GM19324 (cell line): ENCODE measurements at regions not wholly inside any gene's neighbourhood (a gene's known extent, or its start where the extent isn't known, plus 50 kb on each side); places are given as distances from the start of the nearest gene placed in this dataset.
"Not testable (repeated sequence)": the region's sequence is repeated elsewhere in the genome, so short reads cannot be mapped to it uniquely, and the experiment has no call there.

Source experiments
- ATAC-seq: cut with Tn5 transposase; IDR thresholded peaks from one replicate; pipeline ENCODE4 v1.9.1; 2021; ENCODE audit warnings: mild to moderate bottlenecking, moderate library complexity; ENCODE audit not compliant: unreplicated experiment, low FRiP score

GRCh38 chr1:168422203-168422847, 121.5 kb downstream of the XCL2 start:
- no peak for ATAC-seq

DNA sequence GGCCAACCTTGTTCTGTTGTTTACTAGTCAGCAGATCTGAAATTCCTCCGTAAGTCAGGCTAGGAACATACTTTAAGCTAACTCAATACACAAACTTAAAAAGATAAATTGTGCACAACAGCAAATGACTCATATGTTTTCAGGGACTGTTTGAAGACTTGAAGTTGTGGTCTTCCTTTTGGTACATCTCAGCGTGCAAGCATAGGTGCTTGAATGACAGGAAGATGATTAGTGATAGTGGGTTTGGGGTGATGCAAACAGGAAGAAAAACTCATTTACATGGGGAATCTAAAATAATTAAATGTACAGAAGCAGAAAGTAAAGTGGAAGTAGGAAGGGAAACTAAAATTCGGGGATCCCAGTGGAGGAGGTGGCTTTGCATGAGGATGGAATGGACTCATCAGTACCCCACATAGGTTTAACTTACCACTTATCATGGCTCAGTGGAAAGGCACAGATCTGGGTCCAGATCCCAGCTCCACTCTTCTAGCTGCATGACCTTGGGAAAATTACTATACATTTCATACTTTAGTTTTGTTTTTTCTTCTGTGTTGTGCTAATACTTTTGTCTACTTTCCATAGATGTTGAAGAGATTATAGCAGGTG, 122.3 kb downstream of the XCL2 start:
- no peak for ATAC-seq

DNA sequence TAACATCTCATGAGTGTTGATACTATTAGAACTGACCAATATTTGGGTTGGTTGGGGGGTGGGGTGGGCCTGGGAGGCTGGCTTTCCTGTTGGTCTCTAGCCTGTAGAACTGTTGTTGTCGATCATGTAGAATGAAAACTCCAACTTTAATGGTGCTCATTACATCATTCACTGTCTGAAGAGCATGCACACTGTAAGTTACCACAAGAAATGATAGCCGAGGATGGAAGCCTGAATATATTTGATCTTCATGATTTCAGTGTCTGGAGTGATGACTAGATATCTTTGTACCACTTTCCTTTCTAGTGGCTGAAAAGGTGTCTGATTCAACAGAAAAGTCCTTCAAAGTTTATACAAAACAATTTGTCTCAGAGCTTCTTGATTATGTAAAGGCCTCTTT, 123.6 kb downstream of the XCL2 start:
- no peak for ATAC-seq

- ATAC-seq: no peak
Observed at GRCh38 chr1:168419736-168420135, 124.1 kb downstream of the XCL2 start.

GRCh38 chr1:168416220-168416619, 127.6 kb downstream of the XCL2 start:
- no peak for ATAC-seq

DNA sequence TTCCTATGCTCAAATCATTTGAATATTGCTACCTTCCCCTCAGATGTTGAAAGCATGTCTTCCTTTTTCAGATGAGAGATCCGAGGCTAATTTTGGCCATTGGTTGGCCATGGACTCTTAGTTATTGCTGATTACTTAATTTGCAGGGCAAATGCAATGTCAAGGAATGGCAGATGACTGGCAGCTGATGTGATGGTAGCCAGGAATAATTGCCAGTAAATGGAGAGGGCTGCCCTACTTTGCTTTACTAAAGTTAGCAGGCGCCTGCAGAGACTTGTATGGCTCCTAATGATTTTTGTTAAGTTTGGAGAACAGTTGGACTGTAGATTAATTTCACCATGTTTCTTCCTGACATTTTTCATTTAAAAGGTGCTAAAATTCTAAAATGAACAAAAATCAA, 128.9 kb downstream of the XCL2 start:
- ATAC-seq: no peak

DNA sequence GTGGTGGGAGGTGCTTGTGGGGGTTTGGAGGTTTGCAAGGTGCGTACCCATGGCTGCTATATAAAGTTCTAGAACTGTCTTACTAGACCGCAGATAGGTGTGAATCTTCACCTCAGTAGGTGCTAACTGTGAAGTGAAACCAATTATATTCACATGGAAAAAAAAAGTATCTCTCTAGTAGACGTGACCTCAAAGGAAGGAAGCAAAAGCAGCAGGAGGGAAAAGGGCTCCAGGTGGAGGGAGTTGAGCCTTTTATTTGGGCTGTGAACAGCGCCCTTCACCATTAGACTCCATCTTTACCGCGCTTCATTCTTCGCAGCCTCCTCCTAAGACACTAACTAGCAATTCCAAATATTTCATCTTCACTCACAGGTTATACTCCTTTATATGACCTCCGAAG, 129.8 kb downstream of the TBX19 start:
- no peak for ATAC-seq

DNA sequence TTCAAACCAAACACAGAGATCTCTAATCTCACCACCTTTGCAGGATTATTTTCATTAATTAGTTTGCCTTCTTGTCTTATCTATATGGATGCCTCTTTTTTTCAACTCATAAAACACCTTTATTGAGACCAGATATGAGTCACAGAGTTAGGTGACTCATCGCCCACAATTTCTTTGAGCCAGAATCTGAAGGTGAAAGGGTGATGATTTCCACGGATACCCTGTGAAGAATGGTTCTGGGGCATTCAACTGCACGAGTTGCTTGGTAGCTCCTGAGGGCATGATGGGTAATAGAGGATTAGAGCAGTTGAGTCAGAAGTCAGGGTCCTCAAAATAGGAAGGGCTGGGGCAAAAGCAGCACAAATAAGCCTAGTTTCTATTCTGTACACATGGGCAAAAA, 128.2 kb downstream of the TBX19 start:
- ATAC-seq: no peak

- no peak for ATAC-seq
Observed at GRCh38 chr1:168408539-168408865, 127.8 kb downstream of the TBX19 start.

DNA sequence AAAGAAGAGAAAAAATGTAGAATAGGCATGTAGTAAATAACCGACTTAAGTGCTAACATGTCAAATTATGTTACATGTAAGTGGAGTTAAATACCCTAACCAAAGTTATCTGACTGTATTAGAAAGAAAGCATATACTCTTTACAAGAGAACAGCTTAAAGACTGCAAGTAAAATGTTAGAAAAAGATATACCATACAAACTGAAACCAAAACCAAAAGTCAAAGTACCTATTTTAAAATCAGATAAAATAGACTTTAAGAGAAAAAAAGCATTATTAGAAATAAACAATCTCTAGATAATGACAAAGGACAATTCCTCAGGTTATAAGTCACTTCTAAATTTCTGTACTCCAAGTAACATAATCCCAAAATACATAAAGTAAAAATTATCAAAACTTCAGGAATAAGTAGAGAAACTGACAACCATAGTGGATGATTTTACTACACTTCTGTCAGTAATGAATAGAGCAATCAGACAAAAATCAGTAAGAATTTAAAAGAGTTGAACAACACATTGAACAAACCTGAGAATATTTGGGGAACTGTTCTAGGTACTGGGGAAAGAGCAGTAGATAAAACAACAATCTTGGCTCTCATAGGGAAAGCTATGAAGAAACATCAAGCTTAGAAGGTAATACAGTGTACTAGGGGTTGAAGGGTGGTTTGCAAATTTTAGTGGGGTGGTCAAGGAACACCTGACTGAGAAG, 127.3 kb downstream of the TBX19 start:
- ATAC-seq: no peak

DNA sequence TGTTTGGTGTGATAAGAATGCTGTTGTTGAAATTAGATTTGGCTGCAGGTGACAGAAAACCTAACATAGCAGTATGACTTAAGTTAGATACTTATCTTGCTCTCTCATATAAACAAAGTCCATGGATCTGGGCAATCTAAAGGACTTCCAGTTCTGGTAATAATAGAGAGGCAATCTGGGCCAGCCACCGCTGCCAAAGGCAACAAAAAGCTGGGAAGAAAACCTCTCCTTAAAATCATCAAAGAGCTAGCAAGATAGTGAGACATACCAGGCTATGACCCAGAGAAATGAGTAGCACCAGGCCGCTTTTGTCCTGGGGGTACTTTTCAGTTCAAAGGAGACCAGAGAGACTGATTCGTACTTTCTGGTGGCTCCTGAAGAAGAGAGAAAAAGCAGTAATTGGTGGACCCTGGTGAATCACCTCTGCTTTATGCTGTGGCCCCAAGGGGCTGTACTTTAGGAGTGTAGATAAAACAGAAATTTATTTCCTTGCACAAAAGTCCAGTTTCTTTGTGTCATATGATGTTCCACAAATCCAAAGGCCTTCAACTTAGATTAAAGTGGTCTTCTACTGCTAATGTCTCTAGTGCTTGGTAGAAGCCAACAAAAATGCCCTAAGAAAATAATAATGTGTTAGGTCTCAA, 125.4 kb downstream of the TBX19 start:
- no peak for ATAC-seq

GRCh38 chr1:168403140-168403539, 122.5 kb downstream of the TBX19 start:
- no peak for ATAC-seq

GRCh38 chr1:168402466-168402865, 121.8 kb downstream of the TBX19 start:
- not testable (repeated sequence) for ATAC-seq

DNA sequence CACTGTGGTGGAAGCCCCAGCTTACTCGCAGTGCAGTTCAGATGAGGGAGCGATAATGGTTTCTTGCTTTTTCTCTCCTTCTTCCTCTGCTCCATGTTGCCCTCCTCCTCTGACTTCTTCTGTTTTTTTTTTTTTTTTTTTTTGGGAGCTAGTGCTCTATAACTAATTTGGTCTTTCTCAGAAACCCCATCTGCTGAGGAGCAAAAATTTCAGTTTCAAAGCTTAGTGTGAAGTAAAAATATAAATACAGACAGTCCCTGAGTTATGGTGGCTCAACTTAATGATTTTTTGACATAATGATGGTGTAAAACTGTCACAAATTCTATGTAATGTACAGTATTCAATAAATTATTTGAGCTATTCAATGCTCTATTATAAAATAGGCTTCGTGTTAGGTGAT, 120.7 kb downstream of the TBX19 start:
- ATAC-seq: no peak

GRCh38 chr1:168400139-168400538, 119.5 kb downstream of the TBX19 start:
- ATAC-seq: no peak

DNA sequence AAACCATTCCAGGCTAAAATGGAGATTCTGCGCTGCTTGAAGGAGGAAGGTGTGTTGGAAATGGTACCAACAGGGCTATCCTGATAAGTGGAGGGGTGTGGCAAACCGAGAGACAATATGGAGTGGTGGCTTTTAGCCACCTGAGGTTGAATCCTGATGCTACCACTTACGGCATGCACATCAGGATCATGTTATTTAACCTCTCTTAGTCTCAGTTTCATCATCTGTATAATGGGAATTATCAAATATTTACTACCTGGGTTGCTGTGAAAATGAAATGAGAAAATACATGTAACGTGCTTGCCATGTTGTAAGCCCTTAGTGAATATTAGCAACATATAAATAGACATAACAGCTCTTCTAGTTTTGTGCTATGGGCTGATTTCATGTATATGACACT, 117.1 kb downstream of the TBX19 start:
- no peak for ATAC-seq

DNA sequence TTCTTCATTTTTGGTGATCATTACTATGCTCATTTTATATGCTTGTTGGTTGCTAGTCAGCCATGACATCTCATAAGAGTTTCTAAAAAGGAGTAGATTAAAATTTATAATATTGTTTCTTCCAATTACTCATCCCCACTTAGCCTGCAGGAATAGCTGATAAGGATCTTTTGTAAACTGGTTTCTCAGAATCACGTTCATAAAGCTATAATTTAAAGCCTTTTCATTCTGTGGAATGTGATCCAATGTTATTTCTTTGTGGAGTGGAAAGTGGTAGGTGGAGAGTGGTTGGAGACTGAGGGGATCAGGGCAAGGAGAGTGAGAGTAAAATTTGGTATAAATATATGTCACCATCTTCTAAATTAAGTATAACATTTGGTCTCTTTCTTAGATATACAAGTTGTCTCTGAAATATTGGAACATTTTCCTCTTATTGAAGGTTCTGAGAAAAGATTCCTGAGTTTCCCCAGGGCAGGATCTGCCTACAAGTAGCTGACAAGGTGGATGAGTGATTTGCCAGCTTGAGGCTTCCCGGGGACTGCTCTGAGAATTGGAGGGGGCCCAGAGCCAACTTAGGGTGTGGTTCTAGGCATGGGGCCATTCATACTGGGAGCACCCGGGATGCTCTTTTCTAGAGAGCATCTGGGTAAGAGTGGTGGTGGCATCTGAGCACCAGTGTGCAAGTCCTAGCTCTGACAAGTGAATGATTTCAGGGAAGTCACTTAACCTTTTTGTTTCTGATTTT, 116.4 kb downstream of the TBX19 start:
- ATAC-seq: no peak

- ATAC-seq: no peak
Observed at GRCh38 chr1:168396508-168396907, 115.8 kb downstream of the TBX19 start.

GRCh38 chr1:168394858-168395257, 114.2 kb downstream of the TBX19 start:
- no peak for ATAC-seq

GRCh38 chr1:168392958-168393549, 112.4 kb downstream of the TBX19 start:
- ATAC-seq: no peak
